Urinary bladder (tissue), 3 donors: ENCODE measurements at regions not wholly inside any gene's neighbourhood (a gene's known extent, or its start where the extent isn't known, plus 50 kb on each side); places are given as distances from the start of the nearest gene placed in this dataset.
"Not testable (repeated sequence)": the region's sequence is repeated elsewhere in the genome, so short reads cannot be mapped to it uniquely, and the experiment has no call there.

Source experiments
- DNase-seq: peaks from one replicate; pipeline ENCODE4 v3.0.0-alpha.2; 2015; ENCODE audit errors: extremely low spot score
- H3K27ac ChIP-seq: one replicate; pipeline ENCODE4 v1.5.1; 2013; ENCODE audit warnings: low read depth, mild to moderate bottlenecking, moderate library complexity
- H3K36me3 ChIP-seq: one replicate; pipeline ENCODE4 v1.6.1; 2013; ENCODE audit warnings: mild to moderate bottlenecking, moderate library complexity; ENCODE audit not compliant: insufficient read depth
- H3K4me1 ChIP-seq: one replicate; pipeline ENCODE4 v1.6.1; 2013; ENCODE audit warnings: mild to moderate bottlenecking, moderate library complexity; ENCODE audit not compliant: insufficient read depth
- H3K4me3 ChIP-seq: one replicate; pipeline ENCODE4 v1.5.1; 2013; ENCODE audit warnings: low read depth, low read length
- WGBS: extraction: QIAGEN DNeasy Blood & Tissue Kit; methylation state at CpG from one replicate; pipeline ENCODE4 v1.1.7; 2013; 5-methylcytosine and 5-hydroxymethylcytosine counted together
- donor health status: healthy with polysubstance abuse.
- donor health status: healthy.

DNA sequence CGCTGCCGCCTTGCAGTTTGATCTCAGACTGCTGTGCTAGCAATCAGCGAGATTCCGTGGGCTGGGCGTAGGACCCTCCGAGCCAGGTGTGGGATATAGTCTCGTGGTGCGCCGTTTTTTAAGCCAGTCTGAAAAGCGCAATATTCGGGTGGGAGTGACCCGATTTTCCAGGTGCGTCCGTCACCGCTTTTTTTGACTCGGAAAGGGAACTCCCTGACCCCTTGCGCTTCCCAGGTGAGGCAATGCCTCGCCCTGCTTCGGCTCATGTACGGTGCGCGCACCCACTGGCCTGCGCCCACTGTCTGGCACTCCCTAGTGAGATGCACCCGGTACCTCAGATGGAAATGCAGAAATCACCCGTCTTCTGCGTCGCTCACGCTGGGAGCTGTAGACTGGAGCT lies 512.1 kb upstream of the GRID2 start:
- 41% methylated on average over 28 of the region's 28 CpGs for WGBS
- not testable (repeated sequence) for H3K4me1 ChIP-seq, H3K36me3 ChIP-seq, H3K4me3 ChIP-seq, DNase-seq, H3K27ac ChIP-seq

DNA sequence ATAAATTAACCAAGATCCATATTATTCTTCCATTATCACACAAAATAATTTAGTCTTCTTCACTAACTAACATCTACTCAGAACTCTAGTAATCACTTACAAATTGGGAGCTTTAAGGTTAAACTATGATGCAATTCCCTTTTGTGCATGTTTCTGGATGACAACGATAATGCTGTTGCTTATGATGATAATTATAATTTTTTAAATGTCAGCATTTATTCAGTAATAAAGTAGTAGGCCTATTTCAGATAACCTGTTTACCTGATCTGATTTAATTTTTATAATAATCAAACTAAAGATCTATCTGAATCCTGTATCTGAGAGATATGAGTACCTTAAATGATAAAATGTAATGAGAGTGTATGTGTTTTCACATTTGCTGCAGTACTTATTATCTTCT lies 507.8 kb upstream of the GRID2 start:
- no peak for DNase-seq
- 85% methylated on average over 1 of the region's 1 CpG for WGBS
- Histone ChIP-seq H3K4me1 (no peaks in the 10 kb centered on the region), H3K4me3 (no peak overlapping the region), H3K36me3 (no peaks in the 10 kb centered on the region), H3K27ac (no peak overlapping the region)

DNA sequence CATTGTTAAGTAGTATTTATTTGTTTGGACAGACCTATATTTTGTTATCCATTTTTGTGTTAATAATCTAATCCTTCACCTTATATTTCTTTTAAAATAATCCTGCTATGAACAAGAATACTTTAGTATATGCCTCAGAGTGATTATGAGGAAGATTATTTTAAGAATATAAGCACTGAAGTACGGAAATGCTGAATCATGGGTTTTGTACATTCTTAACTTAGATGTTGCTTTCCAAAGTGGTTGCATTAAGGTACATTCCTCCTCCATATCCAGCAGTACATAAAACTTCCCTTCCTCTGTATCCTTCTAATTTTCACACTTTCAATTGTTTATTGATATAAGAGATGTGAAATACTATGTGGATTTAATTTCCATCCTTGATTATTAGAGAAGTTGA lies 491.4 kb upstream of the GRID2 start:
- H3K4me1 ChIP-seq = no peaks in the 10 kb centered on the region
- DNase-seq = no peak
- H3K4me3 ChIP-seq = no peak overlapping the region
- WGBS = 76% methylated on average over 1 of the region's 1 CpG
- no peaks in the 10 kb centered on the region for H3K36me3 ChIP-seq
- H3K27ac ChIP-seq = no peak overlapping the region

DNA sequence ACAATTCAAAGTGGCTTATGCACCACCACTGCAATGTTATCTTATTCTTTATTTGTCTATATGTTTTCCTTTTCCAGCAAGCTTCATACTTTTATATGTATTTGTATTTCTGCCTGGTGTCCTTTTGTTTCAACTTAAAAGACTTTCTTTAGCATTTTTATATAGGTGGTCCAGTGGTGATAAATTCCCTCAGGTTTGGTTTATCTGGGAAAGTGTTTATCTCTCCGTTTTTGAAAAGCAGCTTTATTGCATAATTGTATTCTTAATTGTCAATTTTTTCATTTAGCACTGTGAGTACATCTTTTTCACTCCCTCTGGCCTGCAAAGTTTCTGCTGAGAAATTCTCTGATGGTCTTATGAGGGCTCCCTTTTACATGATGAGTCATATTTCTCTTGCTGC lies 479.0 kb upstream of the GRID2 start:
- Histone ChIP-seq H3K4me1 (no peaks in the 10 kb centered on the region), H3K4me3 (no peak overlapping the region), H3K27ac (no peak overlapping the region), H3K36me3 (no peaks in the 10 kb centered on the region)
- DNase-seq = no peak
- WGBS = 66% methylated on average over 1 of the region's 1 CpG

DNA sequence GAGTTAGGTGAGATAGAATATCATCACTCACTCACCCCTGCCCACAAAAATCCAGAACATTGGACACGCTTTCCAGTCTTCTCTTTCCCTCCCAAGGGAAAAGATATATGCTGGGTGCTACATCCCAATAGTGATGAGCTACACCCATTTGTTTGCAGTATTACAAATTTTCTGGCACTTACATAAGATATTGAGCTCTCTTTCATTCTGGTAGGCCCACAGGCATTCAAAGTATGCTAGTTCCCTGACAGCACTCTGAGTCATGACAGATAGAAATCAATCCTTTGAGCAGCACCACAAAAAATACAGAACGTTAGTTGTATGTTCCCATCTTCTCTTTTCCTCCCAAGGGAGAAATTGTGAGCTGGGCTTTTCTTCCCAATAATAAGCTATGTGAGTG lies 477.6 kb upstream of the GRID2 start:
- DNase-seq = no peak
- H3K27ac ChIP-seq = no peak overlapping the region
- no peaks in the 10 kb centered on the region for H3K36me3 ChIP-seq
- no peak overlapping the region for H3K4me3 ChIP-seq
- whole genome bisulfite sequencing = 90% methylated on average over 2 of the region's 2 CpGs
- no peaks in the 10 kb centered on the region for H3K4me1 ChIP-seq

DNA sequence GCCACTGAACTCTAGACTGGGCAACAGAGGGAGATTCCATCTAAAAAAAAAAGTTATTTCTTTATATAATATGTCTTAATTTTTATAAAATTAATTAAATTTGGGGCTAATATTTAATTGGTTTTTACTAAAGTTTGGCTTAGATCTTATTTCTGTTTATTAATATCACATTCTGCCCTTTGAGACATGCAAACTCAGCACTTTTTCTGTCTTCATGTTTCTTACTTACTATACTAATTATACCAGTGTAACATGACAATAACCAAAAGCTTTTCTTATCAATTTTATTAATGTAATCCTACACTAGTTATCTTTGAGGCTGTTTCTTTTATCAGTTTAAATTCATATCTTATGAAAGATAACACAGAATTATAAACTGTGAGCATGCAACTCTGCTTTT lies 475.9 kb upstream of the GRID2 start:
- Histone ChIP-seq H3K36me3 (no peaks in the 10 kb centered on the region), H3K4me1 (no peaks in the 10 kb centered on the region), H3K4me3 (no peak overlapping the region), H3K27ac (no peak overlapping the region)
- DNase-seq = no peak

DNA sequence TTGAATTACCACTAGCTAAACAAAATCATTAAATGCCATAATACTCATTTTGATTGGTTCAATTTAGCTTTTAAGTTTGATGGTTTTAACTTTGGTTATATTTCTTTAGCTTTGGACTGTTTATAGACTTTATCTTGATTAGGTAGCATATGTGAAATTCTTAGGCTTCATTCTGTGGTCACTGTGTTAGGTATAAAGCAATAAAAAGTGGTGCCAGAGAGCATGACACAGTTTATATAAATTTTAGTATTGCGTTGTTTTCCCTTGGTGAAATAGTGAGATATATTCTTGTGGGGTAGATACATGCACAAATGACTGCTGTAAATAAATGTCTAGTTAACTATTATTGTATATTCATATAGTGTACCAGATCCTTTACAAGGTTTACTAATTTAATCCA lies 474.2 kb upstream of the GRID2 start:
- no peak for DNase-seq
- no peaks in the 10 kb centered on the region for H3K4me1 ChIP-seq
- WGBS = 65% methylated on average over 1 of the region's 1 CpG
- H3K4me3 ChIP-seq = no peak overlapping the region
- H3K27ac ChIP-seq = no peak overlapping the region
- no peaks in the 10 kb centered on the region for H3K36me3 ChIP-seq

DNA sequence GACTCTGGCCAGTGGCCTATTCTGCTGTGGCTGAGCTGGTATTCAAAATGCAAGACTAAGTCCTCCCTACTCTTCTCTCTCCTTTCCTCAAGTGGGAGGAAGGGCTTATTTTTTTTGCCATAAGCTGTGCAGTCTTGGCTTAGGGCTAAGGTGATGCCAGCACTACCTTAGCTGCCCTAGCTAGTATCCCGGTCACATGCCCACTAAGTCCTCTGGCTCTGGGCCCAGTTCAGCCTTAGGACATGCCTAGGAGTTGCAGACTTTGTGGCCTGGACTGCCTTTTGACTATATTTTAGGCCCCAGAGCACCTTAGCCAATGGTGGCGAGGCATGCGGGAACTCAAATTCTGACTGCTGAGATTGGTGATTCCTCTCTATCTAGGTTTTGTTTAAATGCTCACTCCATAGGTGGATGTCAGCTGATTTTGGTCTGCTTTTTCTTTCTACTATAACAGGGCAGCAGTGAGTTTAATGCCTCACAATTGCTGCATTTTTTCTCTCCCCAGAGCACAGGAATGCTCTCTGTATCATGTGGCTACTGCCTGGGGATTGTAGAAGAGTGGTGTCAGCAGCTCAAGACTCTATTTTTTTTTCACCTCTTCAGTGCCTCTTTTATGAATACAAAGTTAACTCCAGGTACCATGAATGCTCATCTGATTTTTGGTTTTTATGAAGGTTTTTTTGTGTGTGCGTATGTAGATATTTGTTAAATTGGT lies 472.9 kb upstream of the GRID2 start:
- no peak for DNase-seq
- no peak overlapping the region for H3K4me3 ChIP-seq
- no peaks in the 10 kb centered on the region for H3K4me1 ChIP-seq
- no peaks in the 10 kb centered on the region for H3K36me3 ChIP-seq
- 85% methylated on average over 4 of the region's 4 CpGs for WGBS
- H3K27ac ChIP-seq = no peak overlapping the region

DNA sequence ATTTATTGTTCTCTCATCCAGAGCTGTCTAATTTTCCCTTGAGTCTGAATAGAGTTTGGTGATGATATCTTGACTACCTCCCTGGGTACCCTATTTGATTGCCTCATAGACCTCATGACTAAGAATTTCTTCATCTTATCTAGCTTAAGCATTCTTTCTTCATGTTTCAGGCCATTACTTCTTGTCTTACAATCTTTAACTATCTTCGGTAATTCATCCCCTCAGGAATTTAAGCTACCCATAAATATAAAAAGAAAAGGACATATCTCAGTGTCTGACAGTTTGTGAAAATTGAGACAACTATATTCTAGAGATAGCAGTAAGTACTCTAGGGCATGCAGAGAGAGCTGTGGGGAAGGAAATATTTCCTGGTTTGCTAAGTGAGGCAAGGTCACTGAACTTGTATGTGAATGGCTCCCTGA lies 466.1 kb upstream of the GRID2 start:
- no peak for DNase-seq
- WGBS = 42% methylated on average over 1 of the region's 1 CpG
- H3K4me1 ChIP-seq = no peaks in the 10 kb centered on the region
- no peak overlapping the region for H3K27ac ChIP-seq
- H3K36me3 ChIP-seq = no peaks in the 10 kb centered on the region
- no peak overlapping the region for H3K4me3 ChIP-seq

DNA sequence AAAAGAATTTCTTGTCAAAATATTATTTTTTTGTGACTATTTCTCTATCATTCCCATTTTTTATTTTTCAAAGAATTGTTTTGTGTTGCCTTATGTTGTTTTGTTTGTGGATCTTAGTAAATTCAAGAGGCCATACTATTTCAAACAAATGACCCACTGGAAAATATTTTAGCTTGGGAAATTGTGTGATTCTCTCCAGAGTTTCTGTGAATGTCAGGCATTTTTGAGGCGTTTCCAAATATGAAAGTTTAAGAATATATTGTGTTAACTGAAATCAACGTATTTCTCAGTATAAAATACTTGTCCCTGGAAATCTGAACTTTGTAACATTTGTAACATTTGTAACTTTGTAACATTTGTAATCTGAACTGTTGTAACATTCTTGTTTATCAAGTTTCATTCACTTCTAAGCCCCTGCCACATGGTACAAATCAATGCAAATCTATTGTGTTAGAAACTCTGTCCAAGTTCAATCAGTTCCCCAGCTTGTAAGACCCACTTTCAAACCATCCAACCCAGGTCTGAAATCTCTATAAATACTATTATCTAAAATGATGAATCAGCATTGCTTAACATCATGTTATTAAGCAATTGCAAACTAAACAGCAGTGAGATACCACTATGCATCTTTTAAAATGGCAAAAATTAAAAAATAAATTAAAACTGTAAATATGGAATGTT lies 465.4 kb upstream of the GRID2 start:
- no peak overlapping the region for H3K27ac ChIP-seq
- H3K36me3 ChIP-seq = no peaks in the 10 kb centered on the region
- WGBS = 61% methylated on average over 2 of the region's 2 CpGs
- no peak overlapping the region for H3K4me3 ChIP-seq
- H3K4me1 ChIP-seq = no peaks in the 10 kb centered on the region
- DNase-seq = no peak

DNA sequence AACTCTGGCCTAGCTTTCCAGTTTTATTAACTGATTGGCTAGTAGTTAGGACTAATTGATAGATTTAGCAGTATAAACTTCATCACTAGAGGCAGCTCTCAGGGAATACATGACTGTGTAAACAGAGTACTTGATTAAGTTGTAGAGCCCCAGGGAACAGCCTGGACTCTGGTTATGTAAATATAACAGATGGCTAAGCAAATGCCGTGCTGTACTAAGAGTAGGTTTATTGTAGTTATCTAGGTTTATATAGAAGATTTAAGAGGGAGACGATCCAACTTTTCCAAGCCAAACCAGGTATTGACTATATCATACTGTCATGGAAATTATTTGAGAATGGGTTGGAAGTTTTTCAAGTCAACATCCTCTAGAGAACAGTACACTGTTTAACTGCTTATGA lies 463.4 kb upstream of the GRID2 start:
- DNase-seq = no peak
- no peak overlapping the region for H3K27ac ChIP-seq

DNA sequence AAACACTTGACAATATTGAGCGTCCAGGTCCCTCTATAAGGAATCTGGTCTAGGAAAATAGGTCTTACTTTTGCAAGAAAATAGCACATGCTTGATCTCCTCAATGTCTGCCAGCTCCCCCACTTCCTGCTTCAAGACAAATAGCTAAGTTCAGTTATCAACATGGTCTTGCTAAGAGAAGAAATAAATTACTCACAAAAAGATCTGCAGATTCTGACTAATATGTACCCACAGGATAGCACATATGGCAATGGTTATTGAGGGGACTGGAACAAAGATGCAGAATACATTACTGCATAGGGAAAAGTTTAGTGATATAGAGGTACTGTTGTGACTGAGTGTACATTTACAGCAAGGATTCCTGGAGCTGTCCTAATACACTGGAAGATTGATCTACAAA lies 457.5 kb upstream of the GRID2 start:
- Histone ChIP-seq H3K4me3 (no peak overlapping the region), H3K4me1 (no peaks in the 10 kb centered on the region), H3K36me3 (no peaks in the 10 kb centered on the region), H3K27ac (no peak overlapping the region)
- no peak for DNase-seq
- 82% methylated on average over 1 of the region's 1 CpG for WGBS

More for the DNA sequence above, 463.4 kb upstream of the GRID2 start:
- H3K4me3 ChIP-seq = no peak overlapping the region
- WGBS = 27% methylated on average over 2 of the region's 2 CpGs
- no peaks in the 10 kb centered on the region for H3K4me1 ChIP-seq
- H3K36me3 ChIP-seq = no peaks in the 10 kb centered on the region

DNA sequence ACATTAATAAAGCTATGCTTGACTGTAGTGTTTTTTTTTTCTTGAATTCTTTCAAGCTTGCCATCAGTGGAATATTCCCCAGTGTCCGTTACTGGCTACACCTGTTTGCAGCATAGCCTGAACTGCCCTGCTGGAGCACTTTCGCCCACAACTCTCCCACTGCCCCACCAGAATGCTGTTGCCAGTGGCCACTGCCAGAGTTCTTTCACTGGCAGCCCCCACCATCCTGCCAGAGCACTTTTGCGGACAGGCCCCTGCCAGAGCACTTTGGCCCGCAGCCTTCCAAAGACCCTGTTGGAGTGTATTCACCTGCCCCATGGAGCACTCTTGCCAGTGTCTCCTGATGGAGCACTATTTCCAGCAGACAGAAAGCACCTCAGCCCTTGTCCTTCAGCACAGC lies 452.3 kb upstream of the GRID2 start:
- no peak overlapping the region for H3K27ac ChIP-seq
- H3K36me3 ChIP-seq = no peaks in the 10 kb centered on the region
- WGBS = 82% methylated on average over 4 of the region's 4 CpGs
- H3K4me1 ChIP-seq = no peaks in the 10 kb centered on the region
- H3K4me3 ChIP-seq = no peak overlapping the region
- DNase-seq = no peak

DNA sequence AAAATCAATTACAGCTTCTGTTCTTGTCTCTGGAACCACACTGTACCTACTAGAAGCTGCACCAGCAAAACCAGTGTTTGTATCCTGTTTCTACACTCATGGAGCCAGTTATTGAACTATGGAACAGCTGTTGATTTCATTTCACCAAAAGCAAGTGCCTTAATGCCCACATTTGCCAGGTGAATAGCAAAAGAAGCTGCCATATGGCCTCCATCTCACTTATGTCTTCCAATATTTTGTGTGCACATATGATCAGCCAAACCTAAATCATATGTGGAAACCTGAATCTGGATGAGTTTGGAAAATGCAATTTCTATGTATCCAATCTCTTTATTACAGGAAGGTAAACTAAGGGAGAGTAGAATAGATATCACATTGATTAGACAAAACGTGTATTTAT lies 415.8 kb upstream of the GRID2 start:
- Histone ChIP-seq H3K4me1 (no peaks in the 10 kb centered on the region), H3K4me3 (no peak overlapping the region), H3K36me3 (no peaks in the 10 kb centered on the region), H3K27ac (no peak overlapping the region)
- no peak for DNase-seq
- 69% methylated on average over 1 of the region's 1 CpG for WGBS
